Liver (tissue), 8 donors: ENCODE measurements at regions not wholly inside any gene's neighbourhood (a gene's known extent, or its start where the extent isn't known, plus 50 kb on each side); places are given as distances from the start of the nearest gene placed in this dataset.

Source experiments
- DNase-seq: peaks from one replicate; pipeline ENCODE4 v3.0.0-alpha.2; 2017; ENCODE audit warnings: low spot score
- H3K27ac ChIP-seq, 2 donors: one replicate each; pipeline ENCODE4 v1.7.0; 2013; ENCODE audit warnings: inconsistent platforms in 2 of 2, low read length in 2 of 2, control low read depth in 1 of 2, low read depth in 1 of 2, mild to moderate bottlenecking in 1 of 2
- H3K27me3 ChIP-seq, 4 donors: one replicate each; pipeline versions ENCODE4 v1.6.1 to v1.7.0; 2013; ENCODE audit warnings: low read length in 3 of 4, inconsistent platforms in 1 of 4, mild to moderate bottlenecking in 1 of 4, moderate library complexity in 1 of 4; ENCODE audit not compliant: control insufficient read depth in 4 of 4, insufficient read depth in 4 of 4
- H3K36me3 ChIP-seq, 4 donors: one replicate each; pipeline versions ENCODE4 v1.6.1 to v1.7.0; 2013; ENCODE audit warnings: low read length in 3 of 4, mild to moderate bottlenecking in 3 of 4, low read depth in 1 of 4, moderate library complexity in 1 of 4; ENCODE audit not compliant: control insufficient read depth in 4 of 4, insufficient read depth in 3 of 4
- H3K4me1 ChIP-seq, 4 donors: one replicate each; pipeline versions ENCODE4 v1.6.1 to v1.7.0; 2013; ENCODE audit warnings: low read length in 3 of 4, mild to moderate bottlenecking in 3 of 4, moderate library complexity in 1 of 4; ENCODE audit not compliant: control insufficient read depth in 4 of 4, insufficient read depth in 4 of 4
- H3K4me3 ChIP-seq, 3 donors: one replicate each; pipeline versions ENCODE4 v1.6.1 to v1.7.0; 2013; ENCODE audit warnings: low read length in 3 of 3, control low read depth in 1 of 3, low read depth in 1 of 3, mild to moderate bottlenecking in 1 of 3
- H3K9ac ChIP-seq, 2 donors: one replicate each; pipeline ENCODE4 v1.7.0; 2013; ENCODE audit warnings: low read length in 2 of 2, mild to moderate bottlenecking in 2 of 2, moderate library complexity in 2 of 2, control low read depth in 1 of 2, low read depth in 1 of 2
- H3K9me3 ChIP-seq, 4 donors: one replicate each; pipeline versions ENCODE4 v1.6.1 to v1.7.0; 2013; ENCODE audit warnings: low read length in 3 of 4; ENCODE audit not compliant: control insufficient read depth in 4 of 4
- CTCF ChIP-seq: fragments of 150-350 bp; IDR thresholded peaks from 2 replicates; pipeline ENCODE4 v1.5.1; 2017; ENCODE audit warnings: improper control_type of control experiment, low read depth, low read length; ENCODE audit not compliant: missing input control
- EGR1 ChIP-seq, 2 donors: IDR thresholded peaks; 2 replicates each; pipeline ENCODE4 v1.6.1; 2016 to 2018; ENCODE audit warnings: antibody characterized with exemption in 2 of 2, low read depth in 2 of 2
- FOXA1 ChIP-seq: IDR thresholded peaks from 2 replicates; pipeline ENCODE4 v1.6.1; 2016; ENCODE audit warnings: antibody characterized with exemption
- FOXA2 ChIP-seq: IDR thresholded peaks from 2 replicates; pipeline ENCODE4 v1.6.1; 2016; ENCODE audit warnings: antibody characterized with exemption
- GABPA ChIP-seq, 2 donors: IDR thresholded peaks in 1 of 2; conservative IDR thresholded peaks in 1 of 2; 2 replicates each; pipeline ENCODE4 v1.6.1; 2016; ENCODE audit warnings: antibody characterized with exemption in 2 of 2, mild to moderate bottlenecking in 1 of 2, moderate library complexity in 1 of 2
- HNF4A ChIP-seq, 2 donors: conservative IDR thresholded peaks; 2 replicates each; pipeline ENCODE4 v1.6.1; 2016; ENCODE audit warnings: antibody characterized with exemption in 2 of 2, mild to moderate bottlenecking in 2 of 2
- HNF4G ChIP-seq: IDR thresholded peaks from 2 replicates; pipeline ENCODE4 v1.6.1; 2016; ENCODE audit warnings: antibody characterized with exemption
- JUND ChIP-seq, 2 donors: IDR thresholded peaks; 2 replicates each; pipeline ENCODE4 v1.6.1; 2016; ENCODE audit warnings: antibody characterized with exemption in 2 of 2
- MAX ChIP-seq: IDR thresholded peaks from 2 replicates; pipeline ENCODE4 v1.6.1; 2016; ENCODE audit warnings: antibody characterized with exemption
- NR2F2 ChIP-seq: IDR thresholded peaks from 2 replicates; pipeline ENCODE4 v1.6.1; 2016; ENCODE audit warnings: antibody characterized with exemption
- RAD21 ChIP-seq, 2 donors: IDR thresholded peaks; 2 replicates each; pipeline ENCODE4 v1.6.1; 2016; ENCODE audit warnings: antibody characterized with exemption in 2 of 2, mild to moderate bottlenecking in 2 of 2
- RXRA ChIP-seq, 2 donors: IDR thresholded peaks; 2 replicates each; pipeline ENCODE4 v1.6.1; 2017 to 2018; ENCODE audit warnings: antibody characterized with exemption in 2 of 2, mild to moderate bottlenecking in 1 of 2
- TAF1 ChIP-seq: conservative IDR thresholded peaks from 2 replicates; pipeline ENCODE4 v1.6.1; 2016; ENCODE audit warnings: antibody characterized with exemption, mild to moderate bottlenecking
- YY1 ChIP-seq: IDR thresholded peaks from 2 replicates; pipeline ENCODE4 v1.6.1; 2016; ENCODE audit warnings: antibody characterized with exemption, mild to moderate bottlenecking
- ZBTB33 ChIP-seq: IDR thresholded peaks from 2 replicates; pipeline ENCODE4 v1.6.1; 2016; ENCODE audit warnings: antibody characterized with exemption
- WGBS: extraction: QIAGEN DNeasy Blood & Tissue Kit; methylation state at CpG from one replicate; pipeline ENCODE4 v1.1.7; 2013; 5-methylcytosine and 5-hydroxymethylcytosine counted together
- TF ChIP-seq, protein P1 (sequence below): IDR thresholded peaks from 2 replicates; pipeline ENCODE4 v1.6.1; 2016; ENCODE audit warnings: antibody characterized with exemption
- TF ChIP-seq, protein P2 (sequence below): IDR thresholded peaks from 2 replicates; pipeline ENCODE4 v1.6.1; 2016; ENCODE audit warnings: antibody characterized with exemption, mild to moderate bottlenecking
- donor health status: healthy.
- donor health status: healthy.
- donor health status: healthy.
- donor health status: healthy.
- donor health status: healthy.

DNA sequence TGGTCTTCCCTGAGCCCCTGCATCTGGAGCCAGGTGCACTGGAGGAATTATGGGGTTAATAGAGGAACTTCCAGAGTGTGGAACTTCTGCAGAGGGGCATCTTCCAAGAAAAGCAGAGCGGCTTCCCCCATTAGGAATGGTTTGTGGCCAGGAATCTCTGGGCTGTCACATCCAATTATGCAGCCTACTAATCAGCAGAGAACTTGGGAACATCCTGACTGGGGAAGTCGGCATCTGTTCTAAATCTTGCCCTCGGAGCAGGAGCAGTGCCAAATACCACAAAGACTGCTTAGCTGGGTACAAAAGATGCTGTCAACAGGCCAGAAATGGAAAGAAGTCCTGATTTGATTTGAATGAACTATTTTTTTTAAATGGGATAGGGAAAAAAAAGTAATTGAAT lies 435.1 kb downstream of the ZNF536 start:
- H3K4me1 ChIP-seq, result no peaks in the 10 kb centered on the region
- 70% methylated on average over 3 of the region's 3 CpGs for WGBS
- no peak for DNase-seq
- peaks cover 0 to 8% (median 0%) of the 10 kb centered on the region in 4 donors for H3K27me3 ChIP-seq
- no peak overlapping the region for H3K9ac ChIP-seq
- TF ChIP-seq JUND (IDR thresholded peaks at IDR 0.05) (no peak), HNF4G (no peak), RXRA (IDR thresholded peaks at IDR 0.05) (no peak), RAD21 (IDR thresholded peaks at IDR 0.05) (no peak), HNF4A (conservative IDR thresholded peaks at IDR 0.05) (no peak), EGR1 (IDR thresholded peaks at IDR 0.05; ENCODE audit: low read depth in 2 of 2) (no peak), GABPA (IDR thresholded peaks at IDR 0.05 in 1 of 2, conservative IDR thresholded peaks at IDR 0.05 in 1 of 2) (no peak), MAX (no peak), FOXA1 (no peak), YY1 (no peak), TAF1 (no peak), FOXA2 (no peak), NR2F2 (no peak), CTCF (no peak)
- TF ChIP-seq, protein P1, sequence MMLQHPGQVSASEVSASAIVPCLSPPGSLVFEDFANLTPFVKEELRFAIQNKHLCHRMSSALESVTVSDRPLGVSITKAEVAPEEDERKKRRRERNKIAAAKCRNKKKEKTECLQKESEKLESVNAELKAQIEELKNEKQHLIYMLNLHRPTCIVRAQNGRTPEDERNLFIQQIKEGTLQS, result no peak
- TF ChIP-seq, protein P2, sequence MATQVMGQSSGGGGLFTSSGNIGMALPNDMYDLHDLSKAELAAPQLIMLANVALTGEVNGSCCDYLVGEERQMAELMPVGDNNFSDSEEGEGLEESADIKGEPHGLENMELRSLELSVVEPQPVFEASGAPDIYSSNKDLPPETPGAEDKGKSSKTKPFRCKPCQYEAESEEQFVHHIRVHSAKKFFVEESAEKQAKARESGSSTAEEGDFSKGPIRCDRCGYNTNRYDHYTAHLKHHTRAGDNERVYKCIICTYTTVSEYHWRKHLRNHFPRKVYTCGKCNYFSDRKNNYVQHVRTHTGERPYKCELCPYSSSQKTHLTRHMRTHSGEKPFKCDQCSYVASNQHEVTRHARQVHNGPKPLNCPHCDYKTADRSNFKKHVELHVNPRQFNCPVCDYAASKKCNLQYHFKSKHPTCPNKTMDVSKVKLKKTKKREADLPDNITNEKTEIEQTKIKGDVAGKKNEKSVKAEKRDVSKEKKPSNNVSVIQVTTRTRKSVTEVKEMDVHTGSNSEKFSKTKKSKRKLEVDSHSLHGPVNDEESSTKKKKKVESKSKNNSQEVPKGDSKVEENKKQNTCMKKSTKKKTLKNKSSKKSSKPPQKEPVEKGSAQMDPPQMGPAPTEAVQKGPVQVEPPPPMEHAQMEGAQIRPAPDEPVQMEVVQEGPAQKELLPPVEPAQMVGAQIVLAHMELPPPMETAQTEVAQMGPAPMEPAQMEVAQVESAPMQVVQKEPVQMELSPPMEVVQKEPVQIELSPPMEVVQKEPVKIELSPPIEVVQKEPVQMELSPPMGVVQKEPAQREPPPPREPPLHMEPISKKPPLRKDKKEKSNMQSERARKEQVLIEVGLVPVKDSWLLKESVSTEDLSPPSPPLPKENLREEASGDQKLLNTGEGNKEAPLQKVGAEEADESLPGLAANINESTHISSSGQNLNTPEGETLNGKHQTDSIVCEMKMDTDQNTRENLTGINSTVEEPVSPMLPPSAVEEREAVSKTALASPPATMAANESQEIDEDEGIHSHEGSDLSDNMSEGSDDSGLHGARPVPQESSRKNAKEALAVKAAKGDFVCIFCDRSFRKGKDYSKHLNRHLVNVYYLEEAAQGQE, result no peak
- H3K27ac ChIP-seq, result no peak overlapping the region
- no peaks in the 10 kb centered on the region for H3K36me3 ChIP-seq
- peaks cover 0 to 4% (median under 1%) of the 10 kb centered on the region in 4 donors for H3K9me3 ChIP-seq
- H3K4me3 ChIP-seq, result no peak overlapping the region

GRCh38 chr19:30806311-30806710 lies 434.1 kb downstream of the ZNF536 start:
- H3K36me3 ChIP-seq, result no peaks in the 10 kb centered on the region
- DNase-seq, result no peak
- peaks cover 0 to 4% (median under 1%) of the 10 kb centered on the region in 4 donors for H3K9me3 ChIP-seq
- peaks cover 0 to 5% (median 0%) of the 10 kb centered on the region in 4 donors for H3K27me3 ChIP-seq
- H3K9ac ChIP-seq, result no peak overlapping the region
- H3K4me1 ChIP-seq, result no peaks in the 10 kb centered on the region
- WGBS, result 80% methylated on average over 3 of the region's 3 CpGs
- H3K4me3 ChIP-seq, result no peak overlapping the region
- H3K27ac ChIP-seq, result no peak overlapping the region
- TF ChIP-seq EGR1 (IDR thresholded peaks at IDR 0.05; ENCODE audit: low read depth in 2 of 2) (no peak), RAD21 (IDR thresholded peaks at IDR 0.05) (no peak), GABPA (IDR thresholded peaks at IDR 0.05 in 1 of 2, conservative IDR thresholded peaks at IDR 0.05 in 1 of 2) (no peak), CTCF (no peak), YY1 (no peak), HNF4A (conservative IDR thresholded peaks at IDR 0.05) (no peak), HNF4G (no peak), FOXA1 (no peak), MAX (no peak), ZBTB33 (no peak), FOXA2 (no peak), JUND (IDR thresholded peaks at IDR 0.05) (no peak), NR2F2 (no peak)
- TF ChIP-seq, protein P2, result no peak
